Activated naive CD4-positive, alpha-beta T cell treated with anti-CD3 and anti-CD28 coated beads, Interleukin-2, amount 10 ng/mL, durations not matched to agents 7 days and 5 days (primary cell): ENCODE measurements at regions not wholly inside any gene's neighbourhood (a gene's known extent, or its start where the extent isn't known, plus 50 kb on each side); places are given as distances from the start of the nearest gene placed in this dataset.

Experiments
- CTCF ChIA-PET: fragments of 350-600 bp; sonication (Branson Sonifier 250); formaldehyde crosslinking; loops from one replicate; lab custom pipeline; 2021; ENCODE audit warnings: antibody characterized with exemption; lab: Charles Lee
- DNase-seq: peaks from one replicate; pipeline ENCODE4 v3.0.0-alpha.2; 2020
- H3K27ac Mint-ChIP-seq: one replicate; pipeline ENCODE4 v1.8.0; 2021; ENCODE audit warnings: mild to moderate bottlenecking, moderate library complexity, mixed read lengths
- H3K27me3 Mint-ChIP-seq: one replicate; pipeline ENCODE4 v1.8.0; 2021; ENCODE audit warnings: mild to moderate bottlenecking, mixed read lengths
- H3K36me3 Mint-ChIP-seq: one replicate; pipeline ENCODE4 v1.8.0; 2021; ENCODE audit warnings: mixed read lengths
- H3K4me1 Mint-ChIP-seq: one replicate; pipeline ENCODE4 v1.8.0; 2021; ENCODE audit warnings: mixed read lengths
- H3K4me3 Mint-ChIP-seq: one replicate; pipeline ENCODE4 v1.8.0; 2021; ENCODE audit warnings: mild to moderate bottlenecking, moderate library complexity, mixed read lengths
- H3K9me3 Mint-ChIP-seq: one replicate; pipeline ENCODE4 v1.8.0; 2021; ENCODE audit warnings: mixed read lengths

DNA sequence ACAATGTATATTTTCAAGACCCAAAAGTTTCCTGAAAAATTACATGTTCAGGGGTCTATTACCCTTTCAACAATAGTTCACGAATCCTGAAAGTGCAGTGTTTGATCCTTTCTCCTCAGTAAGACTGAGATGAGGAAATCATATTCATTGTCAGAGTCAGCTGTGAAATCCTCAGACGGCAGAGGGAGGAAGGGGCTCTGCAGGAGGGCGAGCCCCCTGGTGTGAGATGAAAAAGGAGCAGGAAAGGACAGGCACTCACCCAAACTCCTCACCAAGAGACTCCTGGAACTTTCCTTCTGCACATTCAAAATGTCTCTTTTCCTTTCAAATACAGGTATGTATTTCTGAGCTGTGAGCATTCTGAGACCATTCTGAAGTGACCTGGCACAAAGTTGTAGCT lies 150.3 kb upstream of the HABP2 start:
- H3K4me1 Mint-ChIP-seq = no peaks in the 10 kb centered on the region
- no peak for DNase-seq
- no peaks in the 10 kb centered on the region for H3K36me3 Mint-ChIP-seq
- no peak overlapping the region for H3K27ac Mint-ChIP-seq
- H3K4me3 Mint-ChIP-seq = no peak overlapping the region
- peaks cover 4% of the 10 kb centered on the region for H3K27me3 Mint-ChIP-seq
- no peaks in the 10 kb centered on the region for H3K9me3 Mint-ChIP-seq
- CTCF ChIA-PET = no interaction called here

- Mint-ChIP-seq H3K27ac (no peak overlapping the region), H3K36me3 (no peaks in the 10 kb centered on the region), H3K9me3 (no peaks in the 10 kb centered on the region), H3K27me3 (no peaks in the 10 kb centered on the region), H3K4me3 (no peak overlapping the region), H3K4me1 (no peaks in the 10 kb centered on the region)
- DNase-seq = no peak
- CTCF ChIA-PET = no interaction called here
Observed at GRCh38 chr10:113407218-113407617, 145.6 kb upstream of the HABP2 start.

- no peaks in the 10 kb centered on the region for H3K4me1 Mint-ChIP-seq
- CTCF ChIA-PET = no interaction called here
- H3K9me3 Mint-ChIP-seq = no peaks in the 10 kb centered on the region
Observed at GRCh38 chr10:113409175-113409574, 143.7 kb upstream of the HABP2 start.

GRCh38 chr10:113410618-113411017 lies 142.2 kb upstream of the HABP2 start:
- Mint-ChIP-seq H3K9me3 (no peaks in the 10 kb centered on the region), H3K4me1 (no peaks in the 10 kb centered on the region), H3K27ac (no peak overlapping the region), H3K4me3 (no peak overlapping the region), H3K27me3 (no peaks in the 10 kb centered on the region), H3K36me3 (no peaks in the 10 kb centered on the region)
- no peak for DNase-seq
- CTCF ChIA-PET = no interaction called here

More at GRCh38 chr10:113409175-113409574, 143.7 kb upstream of the HABP2 start:
- no peak for DNase-seq
- Mint-ChIP-seq H3K4me3 (no peak overlapping the region), H3K27ac (no peak overlapping the region), H3K36me3 (no peaks in the 10 kb centered on the region), H3K27me3 (no peaks in the 10 kb centered on the region)

- DNase-seq = no peak
- H3K27me3 Mint-ChIP-seq = no peaks in the 10 kb centered on the region
- H3K4me3 Mint-ChIP-seq = no peak overlapping the region
- CTCF ChIA-PET = no interaction called here
- H3K4me1 Mint-ChIP-seq = no peaks in the 10 kb centered on the region
- no peaks in the 10 kb centered on the region for H3K9me3 Mint-ChIP-seq
- no peaks in the 10 kb centered on the region for H3K36me3 Mint-ChIP-seq
- H3K27ac Mint-ChIP-seq = no peak overlapping the region
Observed at GRCh38 chr10:113411456-113411855, 141.4 kb upstream of the HABP2 start.

GRCh38 chr10:113412161-113412560 lies 140.7 kb upstream of the HABP2 start:
- H3K36me3 Mint-ChIP-seq = no peaks in the 10 kb centered on the region
- H3K27me3 Mint-ChIP-seq = no peaks in the 10 kb centered on the region

GRCh38 chr10:113414543-113414942 lies 138.3 kb upstream of the HABP2 start:
- no peaks in the 10 kb centered on the region for H3K27me3 Mint-ChIP-seq
- H3K27ac Mint-ChIP-seq = no peak overlapping the region
- CTCF ChIA-PET = no interaction called here
- no peaks in the 10 kb centered on the region for H3K9me3 Mint-ChIP-seq
- no peak for DNase-seq
- H3K4me3 Mint-ChIP-seq = no peak overlapping the region
- H3K4me1 Mint-ChIP-seq = no peaks in the 10 kb centered on the region
- H3K36me3 Mint-ChIP-seq = no peaks in the 10 kb centered on the region

More at GRCh38 chr10:113412161-113412560, 140.7 kb upstream of the HABP2 start:
- Mint-ChIP-seq H3K27ac (no peak overlapping the region), H3K4me3 (no peak overlapping the region), H3K9me3 (no peaks in the 10 kb centered on the region), H3K4me1 (no peaks in the 10 kb centered on the region)
- CTCF ChIA-PET = no interaction called here
- DNase-seq = no peak

- CTCF ChIA-PET = no interaction called here
- H3K36me3 Mint-ChIP-seq = no peaks in the 10 kb centered on the region
- H3K9me3 Mint-ChIP-seq = no peaks in the 10 kb centered on the region
- DNase-seq = no peak
- no peaks in the 10 kb centered on the region for H3K4me1 Mint-ChIP-seq
- H3K27ac Mint-ChIP-seq = no peak overlapping the region
- no peak overlapping the region for H3K4me3 Mint-ChIP-seq
- H3K27me3 Mint-ChIP-seq = no peaks in the 10 kb centered on the region
Observed at GRCh38 chr10:113415246-113415645, 137.6 kb upstream of the HABP2 start.

- CTCF ChIA-PET = no interaction called here
- H3K4me3 Mint-ChIP-seq = no peak overlapping the region
- no peak for DNase-seq
- no peaks in the 10 kb centered on the region for H3K27me3 Mint-ChIP-seq
- no peaks in the 10 kb centered on the region for H3K9me3 Mint-ChIP-seq
- H3K27ac Mint-ChIP-seq = no peak overlapping the region
- H3K4me1 Mint-ChIP-seq = no peaks in the 10 kb centered on the region
- H3K36me3 Mint-ChIP-seq = no peaks in the 10 kb centered on the region
Observed at GRCh38 chr10:113420057-113420732, 132.7 kb upstream of the HABP2 start.

DNA sequence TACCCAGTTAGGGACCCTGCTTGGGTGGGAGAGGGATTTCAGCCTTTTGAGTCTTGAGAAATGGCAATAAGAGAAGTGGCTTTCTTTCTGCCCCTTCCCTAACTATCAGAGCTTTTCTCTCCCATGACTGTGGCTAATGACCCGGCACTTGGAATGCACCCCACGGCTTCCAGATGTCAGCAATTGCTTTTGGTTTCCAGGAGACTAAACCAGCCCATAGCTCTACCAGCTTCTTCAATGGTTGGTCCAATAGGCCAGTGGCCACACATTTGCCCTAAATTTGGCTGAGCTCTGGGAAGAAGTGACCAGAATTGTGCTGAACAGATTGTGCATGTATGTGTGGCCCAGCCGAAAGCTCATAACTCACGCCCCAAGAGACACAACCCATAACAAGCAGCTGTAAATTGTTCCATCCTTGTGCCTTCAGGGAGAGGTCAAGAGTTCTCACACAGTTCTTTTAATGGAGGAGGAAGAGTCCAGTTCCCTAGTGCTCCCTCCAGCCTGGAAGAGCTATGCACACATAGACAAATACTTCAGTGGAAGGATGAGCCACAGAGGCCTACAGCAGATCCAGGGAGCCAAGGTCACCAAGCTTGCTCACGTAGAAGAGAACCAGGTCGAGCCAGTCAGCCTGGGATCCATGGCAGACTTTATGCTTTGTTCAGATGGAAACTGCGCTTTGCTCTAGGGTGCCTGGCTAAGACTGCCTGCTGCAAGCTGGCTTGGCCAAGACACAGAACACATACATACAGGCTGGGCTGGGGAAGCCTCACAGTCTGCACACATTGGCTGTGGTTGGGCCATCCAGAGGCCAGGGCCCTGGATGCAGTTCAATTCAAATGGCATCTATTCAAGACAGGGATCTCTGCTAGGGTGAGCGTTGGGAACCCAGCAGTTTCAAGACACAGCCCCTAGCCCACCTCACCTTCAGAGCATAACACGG lies 131.8 kb upstream of the HABP2 start:
- H3K4me1 Mint-ChIP-seq = no peaks in the 10 kb centered on the region
- CTCF ChIA-PET = no interaction called here
- no peaks in the 10 kb centered on the region for H3K9me3 Mint-ChIP-seq
- no peak overlapping the region for H3K4me3 Mint-ChIP-seq
- H3K36me3 Mint-ChIP-seq = no peaks in the 10 kb centered on the region
- H3K27ac Mint-ChIP-seq = no peak overlapping the region
- H3K27me3 Mint-ChIP-seq = no peaks in the 10 kb centered on the region
- DNase-seq = no peak

DNA sequence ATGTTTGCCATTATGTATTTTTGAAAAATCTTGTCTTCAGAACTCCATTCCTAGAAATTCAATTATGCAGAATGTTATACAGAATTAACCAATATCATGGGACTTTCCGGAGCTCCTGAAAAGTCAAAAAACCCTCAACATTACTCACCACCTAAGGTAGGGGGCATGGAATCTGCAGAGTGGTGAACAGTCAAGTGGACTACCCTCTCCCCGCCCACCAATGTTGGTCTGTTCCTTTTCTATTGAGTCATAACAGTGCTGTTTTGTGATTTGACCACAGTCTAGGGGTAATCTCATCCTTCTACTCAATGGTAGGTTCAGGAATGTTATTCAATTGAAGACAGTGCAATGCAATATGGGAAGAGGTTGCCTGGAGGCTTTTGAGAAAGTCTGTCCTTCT lies 130.5 kb upstream of the HABP2 start:
- CTCF ChIA-PET = no interaction called here
- Mint-ChIP-seq H3K36me3 (no peaks in the 10 kb centered on the region), H3K4me3 (no peak overlapping the region), H3K9me3 (no peaks in the 10 kb centered on the region), H3K27me3 (no peaks in the 10 kb centered on the region), H3K4me1 (no peaks in the 10 kb centered on the region), H3K27ac (no peak overlapping the region)
- no peak for DNase-seq

DNA sequence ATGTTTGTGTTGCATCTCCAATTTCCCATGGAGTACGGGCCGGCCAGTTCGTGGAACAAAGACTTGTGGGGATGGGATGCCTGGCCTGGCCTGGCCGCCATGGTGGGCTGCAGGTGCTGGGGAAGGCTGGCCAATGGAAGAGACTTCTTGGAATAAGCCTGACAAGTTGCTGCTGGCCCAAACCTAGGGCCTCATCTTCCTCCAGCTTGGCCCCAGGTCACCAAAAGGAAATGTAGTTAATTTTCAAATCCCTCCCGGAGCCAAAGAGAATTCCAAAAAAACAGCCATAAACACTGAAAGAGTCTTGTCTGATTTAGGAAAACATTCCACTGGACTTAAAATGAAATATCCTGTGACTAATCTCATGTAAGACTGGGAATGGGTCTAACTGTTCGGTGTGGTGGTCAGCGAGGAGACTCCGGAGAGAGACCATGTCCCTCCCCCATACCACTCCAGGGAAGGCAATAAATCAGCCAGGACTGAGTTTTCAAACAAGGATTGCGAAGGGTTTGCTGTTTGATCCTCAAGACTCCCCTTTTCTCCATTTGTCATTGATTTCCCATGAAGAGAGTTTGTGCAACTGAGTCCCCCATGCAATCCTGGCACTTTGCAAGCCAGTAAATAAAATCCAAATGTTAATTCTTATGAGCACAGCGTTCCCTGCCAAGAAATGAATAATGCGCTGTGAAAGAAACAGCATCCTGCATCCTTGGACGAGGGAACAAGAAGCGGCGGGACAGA lies 128.7 kb upstream of the HABP2 start:
- Mint-ChIP-seq H3K9me3 (no peaks in the 10 kb centered on the region), H3K27ac (peak overlapping the region; percentile 33), H3K4me3 (no peak overlapping the region), H3K4me1 (no peaks in the 10 kb centered on the region), H3K36me3 (no peaks in the 10 kb centered on the region), H3K27me3 (no peaks in the 10 kb centered on the region)
- CTCF ChIA-PET = no interaction called here
- DNase-seq = no peak

GRCh38 chr10:113425008-113425407 lies 127.8 kb upstream of the HABP2 start:
- H3K27me3 Mint-ChIP-seq = no peaks in the 10 kb centered on the region
- no peaks in the 10 kb centered on the region for H3K9me3 Mint-ChIP-seq
- H3K27ac Mint-ChIP-seq = no peak overlapping the region
- no peaks in the 10 kb centered on the region for H3K36me3 Mint-ChIP-seq
- DNase-seq = no peak
- CTCF ChIA-PET = no interaction called here
- H3K4me1 Mint-ChIP-seq = no peaks in the 10 kb centered on the region
- no peak overlapping the region for H3K4me3 Mint-ChIP-seq

- Mint-ChIP-seq H3K4me1 (no peaks in the 10 kb centered on the region), H3K27me3 (no peaks in the 10 kb centered on the region), H3K36me3 (no peaks in the 10 kb centered on the region), H3K27ac (no peak overlapping the region), H3K9me3 (peaks cover 2% of the 10 kb centered on the region), H3K4me3 (no peak overlapping the region)
- CTCF ChIA-PET = interaction anchor here (0.6 kb wide), 1 partner anchor 569 kb away, joined by 3 read pairs; no protein-coding TSS in a partner anchor
- DNase-seq = no peak
Observed at GRCh38 chr10:113425541-113425951, 127.3 kb upstream of the HABP2 start.
